VCaP (cell line): ENCODE measurements at regions not wholly inside any gene's neighbourhood (a gene's known extent, or its start where the extent isn't known, plus 50 kb on each side); places are given as distances from the start of the nearest gene placed in this dataset.

ENCODE experiments used
- H3K27ac ChIP-seq: fragments of 450-650 bp; 2 replicates; pipeline ENCODE4 v1.5.1; 2017
- CTCF ChIP-seq: fragments of 450-650 bp; conservative IDR thresholded peaks from 2 replicates; pipeline ENCODE4 v1.5.1; 2017; ENCODE audit warnings: mild to moderate bottlenecking, moderate library complexity

GRCh38 chr4:119739796-119740195 is 111.2 kb upstream of the PDE5A start:
- H3K27ac ChIP-seq: no peak overlapping the region

DNA sequence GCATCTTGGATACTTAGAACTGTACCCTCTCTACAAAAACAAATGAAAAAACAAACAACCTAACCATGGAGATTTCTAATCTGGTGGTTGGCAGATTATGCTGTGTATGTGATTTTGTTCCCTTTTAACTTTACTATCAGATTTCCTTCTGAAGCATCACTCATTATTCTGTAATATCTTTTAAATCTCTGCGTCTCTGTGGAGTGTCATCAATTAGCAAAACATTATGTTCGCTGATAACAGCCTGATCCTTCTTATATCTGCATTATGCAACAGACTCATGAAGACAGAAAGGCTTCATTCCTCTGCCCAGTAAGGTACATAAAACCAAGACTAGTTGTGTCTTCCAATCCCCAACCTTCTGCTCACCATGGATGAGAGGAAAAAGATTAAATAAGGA is 110.3 kb upstream of the PDE5A start:
- no peak for TF ChIP-seq CTCF

More at GRCh38 chr4:119739796-119740195, 111.2 kb upstream of the PDE5A start:
- TF ChIP-seq CTCF: no peak

GRCh38 chr4:119736559-119736958 is 108.0 kb upstream of the PDE5A start:
- no peak for TF ChIP-seq CTCF
- H3K27ac ChIP-seq: no peak overlapping the region

More for the DNA sequence above, 110.3 kb upstream of the PDE5A start:
- no peak overlapping the region for H3K27ac ChIP-seq

DNA sequence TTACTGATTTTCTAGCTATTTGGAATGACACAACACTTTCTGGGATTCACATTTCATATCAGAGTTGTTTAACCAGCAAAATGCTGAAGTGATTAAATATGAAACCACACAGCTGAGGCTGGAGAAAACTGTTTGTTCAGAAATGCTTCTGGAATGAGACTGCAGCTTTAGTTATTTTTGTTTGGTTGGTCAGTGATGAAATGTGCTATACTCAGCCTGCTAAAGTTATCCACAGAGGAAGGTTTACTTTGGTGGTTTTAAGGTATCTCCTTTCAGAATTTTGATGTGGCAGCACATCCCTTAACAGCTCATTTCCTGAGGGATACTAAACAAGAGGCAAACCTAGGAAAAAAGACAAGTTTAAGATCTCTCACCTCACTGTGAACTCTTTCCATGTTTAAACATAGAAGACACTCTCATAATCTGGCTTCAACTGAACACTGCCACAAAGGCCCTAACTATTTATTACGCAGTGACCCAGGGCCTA is 106.6 kb upstream of the PDE5A start:
- no peak overlapping the region for H3K27ac ChIP-seq
- no peak for TF ChIP-seq CTCF

DNA sequence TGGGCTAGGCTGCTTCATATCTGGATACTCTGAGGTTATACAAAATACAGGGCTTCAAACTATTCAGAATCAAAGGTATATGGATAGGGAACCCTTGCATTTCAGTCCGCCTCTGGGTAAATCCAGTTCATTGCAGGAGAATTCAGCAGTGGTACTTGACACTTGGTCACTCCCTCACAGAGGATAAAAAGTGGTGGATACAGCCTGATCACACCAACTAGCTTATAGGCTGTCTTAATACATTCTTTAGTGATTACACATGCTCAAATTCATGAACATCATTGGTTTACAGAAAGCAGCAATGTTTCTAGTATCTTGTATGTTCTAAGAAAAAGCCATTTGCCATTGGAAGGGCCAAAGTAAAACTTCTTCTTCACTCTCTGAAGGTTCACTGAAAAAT is 104.8 kb upstream of the PDE5A start:
- H3K27ac ChIP-seq: no peak overlapping the region
- TF ChIP-seq CTCF: no peak

- no peak for TF ChIP-seq CTCF
- H3K27ac ChIP-seq: no peak overlapping the region
These were observed 103.2 kb upstream of the PDE5A start for GRCh38 chr4:119731778-119732177.

DNA sequence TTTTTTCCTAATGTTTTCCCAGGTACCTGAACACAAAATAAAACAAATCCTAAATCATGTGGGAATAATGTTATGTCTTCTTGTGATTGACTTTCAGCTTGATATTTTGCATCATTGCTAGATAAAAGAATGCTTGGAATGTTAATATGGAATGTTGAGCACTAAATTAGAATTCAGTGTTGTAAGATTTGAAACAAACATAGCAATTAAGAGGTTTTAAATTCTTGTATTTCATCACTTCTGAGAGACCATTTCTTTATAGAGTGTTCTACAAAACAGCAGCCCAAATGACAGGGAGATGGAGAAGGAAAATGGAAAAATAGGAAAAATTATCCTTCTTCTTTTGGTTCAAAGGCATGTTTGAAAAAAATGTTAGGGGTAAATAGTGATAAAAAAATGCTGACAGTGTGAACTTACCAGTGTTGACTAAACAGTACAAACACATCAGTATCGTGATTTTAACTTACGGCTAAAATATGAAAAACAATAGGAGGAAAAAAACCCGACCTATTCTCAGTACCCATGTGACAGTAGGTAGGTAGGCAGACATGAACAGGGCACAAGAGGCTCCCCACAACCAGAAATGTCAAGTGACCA is 102.6 kb upstream of the PDE5A start:
- H3K27ac ChIP-seq: no peak overlapping the region
- no peak for TF ChIP-seq CTCF
